WTC11 (cell line): ENCODE measurements at regions not wholly inside any gene's neighbourhood (a gene's known extent, or its start where the extent isn't known, plus 50 kb on each side); places are given as distances from the start of the nearest gene placed in this dataset.

Experiments used
- ZNF423 ChIP-seq: fragments of 250-450 bp; sonication (Bioruptor Pico); IDR thresholded peaks from 2 replicates; pipeline ENCODE4 v2.1.2; 2022; ENCODE audit warnings: mild to moderate bottlenecking, moderate library complexity
- TF ChIP-seq, protein P1 (sequence below): fragments of 200-600 bp; IDR thresholded peaks from 2 replicates; pipeline ENCODE4 v1.8.0; 2022; ENCODE audit warnings: antibody characterized with exemption

DNA sequence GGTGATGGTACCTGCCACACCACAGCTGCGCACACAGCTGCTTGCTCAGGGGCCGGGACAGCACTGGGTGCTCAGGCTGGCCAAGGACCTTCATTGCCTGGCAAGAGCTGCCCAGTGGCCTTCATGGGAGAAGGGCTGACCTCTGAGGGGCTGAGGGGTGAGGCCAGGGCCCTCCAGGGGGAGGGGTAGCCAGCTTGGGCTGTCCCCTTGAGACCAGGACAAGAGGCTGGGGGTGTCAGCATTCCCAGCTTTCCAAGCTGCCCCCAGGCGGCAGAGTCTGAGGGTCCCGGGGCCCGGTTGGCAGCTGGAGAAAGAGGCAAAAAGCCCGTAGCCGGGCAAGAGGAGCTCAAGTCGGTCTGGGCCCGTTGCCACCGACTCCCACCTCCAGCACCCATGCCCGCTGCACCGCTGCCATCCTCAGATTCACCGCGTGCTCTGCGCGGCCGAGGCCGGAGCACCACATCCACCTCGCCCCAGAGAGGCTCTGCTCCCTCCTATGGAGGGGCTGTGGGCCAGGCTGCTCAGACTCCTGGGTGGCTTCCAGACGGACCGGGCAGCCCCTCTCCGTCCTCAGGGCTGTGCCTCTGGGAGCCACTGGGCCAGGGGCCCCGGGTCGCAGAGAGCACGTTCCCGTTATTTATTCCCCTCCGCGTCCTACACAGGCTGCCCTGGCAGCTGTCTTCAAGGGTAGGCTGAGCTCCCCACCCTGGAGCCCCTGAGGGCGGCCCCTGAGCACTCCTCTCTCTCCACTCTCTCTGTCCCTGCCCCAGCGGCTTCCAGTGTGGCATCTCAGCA is 51.5 kb downstream of the PLXNA1 start:
- TF ChIP-seq ZNF423 (CRISPR knock-in tag) = no peak
- TF ChIP-seq, protein P1, sequence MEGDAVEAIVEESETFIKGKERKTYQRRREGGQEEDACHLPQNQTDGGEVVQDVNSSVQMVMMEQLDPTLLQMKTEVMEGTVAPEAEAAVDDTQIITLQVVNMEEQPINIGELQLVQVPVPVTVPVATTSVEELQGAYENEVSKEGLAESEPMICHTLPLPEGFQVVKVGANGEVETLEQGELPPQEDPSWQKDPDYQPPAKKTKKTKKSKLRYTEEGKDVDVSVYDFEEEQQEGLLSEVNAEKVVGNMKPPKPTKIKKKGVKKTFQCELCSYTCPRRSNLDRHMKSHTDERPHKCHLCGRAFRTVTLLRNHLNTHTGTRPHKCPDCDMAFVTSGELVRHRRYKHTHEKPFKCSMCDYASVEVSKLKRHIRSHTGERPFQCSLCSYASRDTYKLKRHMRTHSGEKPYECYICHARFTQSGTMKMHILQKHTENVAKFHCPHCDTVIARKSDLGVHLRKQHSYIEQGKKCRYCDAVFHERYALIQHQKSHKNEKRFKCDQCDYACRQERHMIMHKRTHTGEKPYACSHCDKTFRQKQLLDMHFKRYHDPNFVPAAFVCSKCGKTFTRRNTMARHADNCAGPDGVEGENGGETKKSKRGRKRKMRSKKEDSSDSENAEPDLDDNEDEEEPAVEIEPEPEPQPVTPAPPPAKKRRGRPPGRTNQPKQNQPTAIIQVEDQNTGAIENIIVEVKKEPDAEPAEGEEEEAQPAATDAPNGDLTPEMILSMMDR = no peak
